ENCODE measurements at regions not wholly inside any gene's neighbourhood (a gene's known extent, or its start where the extent isn't known, plus 50 kb on each side); places are given as distances from the start of the nearest gene placed in this dataset.
"Not testable (repeated sequence)": the region's sequence is repeated elsewhere in the genome, so short reads cannot be mapped to it uniquely, and the experiment has no call there.

DNA sequence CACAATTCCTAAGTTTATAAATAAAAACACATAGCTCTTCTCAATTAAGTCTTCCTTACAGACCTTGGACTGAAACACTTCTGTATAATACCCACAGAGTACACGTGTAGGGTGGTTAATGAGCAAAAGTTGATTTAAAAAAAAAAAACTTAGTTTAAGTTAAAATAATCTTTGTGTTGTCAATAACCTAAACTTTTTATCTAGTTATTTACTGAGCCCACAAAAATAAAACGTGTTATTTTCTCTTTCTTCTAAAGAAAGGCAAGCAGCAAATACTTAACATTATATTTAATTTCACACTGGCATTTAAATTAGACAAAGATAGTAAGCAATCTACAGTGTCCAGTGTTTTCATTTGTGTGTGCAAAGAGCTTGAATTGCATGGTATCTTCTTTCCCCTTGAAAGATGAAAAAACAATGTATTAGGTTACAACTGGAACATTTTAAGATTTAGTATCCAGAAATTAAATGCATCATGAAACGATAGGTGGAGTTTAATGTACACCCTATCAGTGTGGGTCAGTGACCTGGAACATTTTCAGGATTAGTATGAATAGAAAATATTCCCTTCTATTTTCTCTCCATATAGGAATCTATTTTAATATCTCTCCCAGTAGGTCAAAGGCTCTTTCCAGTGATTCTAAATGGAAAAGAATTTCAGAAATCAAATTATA lies 1014.8 kb downstream of the NR2F1-AS1 start:
- DNase-seq (ENCODE audit: low read depth, low spot score), result no peak

DNA sequence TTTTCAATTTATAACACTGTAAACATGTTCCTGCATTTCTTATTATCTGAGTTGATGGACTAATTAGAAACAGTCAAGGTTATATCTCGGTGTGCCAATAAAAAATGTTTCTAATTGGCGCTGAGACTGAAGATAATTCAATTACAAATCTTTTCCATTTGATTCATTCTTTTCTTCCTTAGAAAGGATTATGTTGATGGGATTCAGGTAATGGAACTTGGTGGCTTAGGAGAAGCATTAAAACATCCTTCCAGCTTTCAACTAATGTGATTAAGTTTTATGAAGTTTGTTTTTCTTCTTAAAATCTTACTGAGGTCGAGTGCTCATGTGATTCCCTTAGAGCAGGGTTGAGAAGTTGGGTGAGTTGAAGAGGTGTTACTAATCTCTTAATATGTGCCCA lies 1015.3 kb downstream of the NR2F1-AS1 start:
- DNase-seq (ENCODE audit: low read depth, low spot score), result no peak

DNA sequence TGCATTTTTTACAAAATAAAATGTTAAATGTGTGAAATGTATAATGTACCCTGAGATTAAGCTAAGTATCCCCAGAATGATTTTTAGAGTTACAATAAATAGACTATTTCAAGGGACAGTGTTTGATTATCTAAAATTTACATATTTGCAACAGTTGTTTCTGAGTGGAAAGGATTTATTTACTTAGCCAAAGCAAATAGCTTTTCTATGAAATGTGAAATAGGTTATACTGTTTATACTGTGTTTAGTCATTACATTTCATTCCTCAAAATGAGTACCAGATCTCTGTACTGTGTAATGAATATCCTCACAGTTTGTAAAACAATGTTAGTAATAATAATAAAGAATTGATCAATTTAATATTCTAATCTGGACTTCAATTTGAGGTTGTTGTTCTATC lies 1019.0 kb downstream of the NR2F1-AS1 start:
- no peak for DNase-seq (ENCODE audit: low read depth, low spot score)

DNA sequence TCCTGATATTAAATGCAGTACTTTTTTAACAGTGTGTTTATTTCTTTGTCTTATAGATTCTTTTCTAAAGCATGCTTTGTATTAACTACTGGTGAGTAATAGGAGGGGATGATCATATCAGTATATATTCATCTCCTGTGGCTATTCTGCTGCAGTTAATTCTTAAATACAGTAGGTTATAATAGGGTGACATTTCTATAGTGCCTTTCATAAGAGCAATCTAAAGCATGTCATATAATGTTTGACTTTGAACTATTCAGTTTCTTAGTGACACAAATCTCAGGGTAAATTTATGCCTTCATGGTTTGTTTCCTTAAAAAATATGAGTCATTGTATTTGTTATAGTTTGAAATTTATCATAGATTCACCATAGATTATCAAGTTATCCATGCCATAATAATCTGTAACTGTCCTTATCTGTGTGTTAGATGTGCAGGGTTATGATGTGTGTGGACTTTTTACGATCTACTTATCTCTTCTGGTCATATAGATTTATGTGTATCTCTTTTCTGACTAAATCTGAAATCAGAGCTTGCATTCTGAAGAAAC lies 1019.5 kb downstream of the NR2F1-AS1 start:
- no peak for DNase-seq (ENCODE audit: low read depth, low spot score)

DNA sequence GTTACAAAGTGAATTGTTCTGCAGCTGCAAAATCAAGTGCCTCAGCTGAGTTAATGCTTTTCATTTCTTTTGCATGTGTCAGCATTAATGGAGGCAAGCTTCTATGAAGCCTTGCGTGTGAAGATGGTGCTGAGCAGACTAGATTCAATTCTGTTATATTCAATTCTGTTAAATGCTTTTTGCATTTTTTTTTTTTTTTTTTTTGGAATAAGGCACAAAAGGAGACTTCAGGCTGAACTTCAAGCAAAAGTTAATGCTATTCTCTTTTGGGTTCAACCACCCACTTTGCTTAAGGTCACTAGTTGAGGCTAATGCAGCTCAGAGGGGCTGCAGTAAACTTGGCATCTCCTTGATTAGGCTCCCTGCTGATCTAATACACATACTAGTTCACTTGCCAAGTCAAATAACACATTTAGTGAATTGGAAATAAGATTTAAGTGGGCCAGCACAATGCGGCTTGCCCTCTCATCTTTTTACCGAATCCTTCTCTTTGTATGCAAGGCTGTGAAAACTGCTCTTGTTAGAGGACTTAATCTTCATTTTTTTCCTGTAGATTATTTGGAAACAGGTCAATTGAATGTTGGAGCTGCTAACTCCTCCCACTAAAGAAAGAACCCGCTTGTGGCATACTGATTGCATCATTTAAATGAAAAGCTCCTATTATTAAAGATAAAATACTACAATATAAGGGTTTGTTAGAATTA lies 1020.2 kb downstream of the NR2F1-AS1 start:
- peak; percentile 89 for DNase-seq (ENCODE audit: low read depth, low spot score)

DNA sequence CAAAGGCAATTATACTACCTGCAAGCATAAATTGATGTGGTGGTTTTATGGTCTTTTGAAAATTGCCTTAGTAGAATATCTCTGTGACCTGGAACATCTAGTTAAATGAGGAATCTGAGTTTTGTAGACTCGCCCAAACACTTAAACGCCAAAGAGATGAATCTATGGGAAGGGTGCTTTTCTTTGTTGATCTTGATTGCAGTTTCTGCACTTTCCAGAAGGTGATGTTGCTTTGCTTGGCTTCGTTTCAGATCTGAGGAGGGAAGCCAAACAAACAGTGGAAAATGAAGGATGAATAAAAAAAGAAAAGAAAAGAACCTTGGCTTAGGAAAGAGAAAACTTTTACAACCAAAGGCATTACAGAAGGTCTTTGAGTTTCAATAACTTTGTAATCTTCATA lies 1021.2 kb downstream of the NR2F1-AS1 start:
- peak; percentile 89 for DNase-seq (ENCODE audit: low read depth, low spot score)

DNA sequence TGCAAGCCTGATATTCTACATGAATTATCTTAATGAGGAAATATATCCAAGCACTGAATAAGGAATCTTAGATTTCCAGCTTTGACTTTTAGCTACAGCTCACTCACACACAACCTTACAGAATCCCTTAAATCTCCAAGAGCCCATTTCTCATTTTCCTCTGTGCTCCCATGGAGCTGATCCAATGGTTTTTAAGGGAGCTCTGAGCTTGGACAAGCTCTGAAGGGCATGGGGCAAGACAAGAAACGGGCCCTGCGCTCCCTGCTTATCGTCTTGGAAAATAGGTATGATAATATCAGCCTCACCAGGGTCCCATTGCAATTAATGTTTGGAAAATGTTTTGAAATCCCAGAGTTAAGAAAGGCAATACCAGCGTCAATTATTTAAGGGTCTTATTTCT lies 1021.7 kb downstream of the NR2F1-AS1 start:
- peak; percentile 33 for DNase-seq (ENCODE audit: low read depth, low spot score)

DNA sequence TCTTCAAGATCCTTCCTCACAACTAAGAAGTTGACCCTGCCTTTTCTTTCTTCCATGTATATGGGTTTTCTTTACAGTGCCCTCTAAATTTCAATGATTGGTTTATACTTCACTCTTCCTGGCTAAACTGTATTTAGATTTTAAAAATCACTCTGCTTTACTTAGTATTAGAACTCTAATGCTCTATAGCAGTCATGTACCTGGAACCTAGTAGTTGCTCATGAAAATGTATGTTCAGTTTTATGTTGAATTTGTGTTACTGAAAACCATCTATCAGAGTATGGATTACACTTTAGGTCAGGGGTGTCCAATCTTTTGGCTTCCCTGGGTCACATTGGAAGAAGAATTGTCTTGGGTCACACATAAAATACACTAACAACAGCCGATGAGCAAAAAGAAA lies 1024.3 kb downstream of the NR2F1-AS1 start:
- DNase-seq (ENCODE audit: low read depth, low spot score), result no peak

DNA sequence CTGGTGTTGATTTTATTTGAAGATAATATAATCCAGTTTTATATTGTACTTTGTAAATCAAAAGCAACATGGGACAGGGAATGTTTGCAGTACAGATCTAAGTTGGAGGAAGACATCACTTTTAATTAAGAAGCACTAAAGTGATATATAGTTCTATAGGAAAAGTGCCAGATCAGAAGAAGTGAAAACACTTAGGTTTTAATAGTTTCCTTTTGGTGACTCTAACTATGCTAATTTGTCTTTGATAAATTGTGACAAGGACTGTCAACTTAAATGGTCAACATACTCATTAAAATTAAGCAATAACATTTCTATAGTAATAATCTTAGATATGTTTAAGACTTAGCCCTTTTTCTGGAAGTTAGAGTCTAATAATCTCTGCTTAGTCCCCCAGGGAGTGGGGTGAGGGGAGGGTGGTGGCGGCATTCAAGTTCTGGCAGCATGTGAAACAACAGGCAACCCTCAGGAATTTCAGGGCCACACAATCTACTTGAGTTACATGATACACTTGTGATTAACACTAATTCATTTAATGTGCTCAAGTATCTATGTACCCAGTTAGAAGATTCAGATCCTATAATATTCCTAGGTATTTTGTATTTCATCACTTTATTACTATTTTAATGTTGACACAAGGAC lies 1026.5 kb downstream of the NR2F1-AS1 start:
- peak; percentile 58 for DNase-seq (ENCODE audit: low read depth, low spot score)

DNA sequence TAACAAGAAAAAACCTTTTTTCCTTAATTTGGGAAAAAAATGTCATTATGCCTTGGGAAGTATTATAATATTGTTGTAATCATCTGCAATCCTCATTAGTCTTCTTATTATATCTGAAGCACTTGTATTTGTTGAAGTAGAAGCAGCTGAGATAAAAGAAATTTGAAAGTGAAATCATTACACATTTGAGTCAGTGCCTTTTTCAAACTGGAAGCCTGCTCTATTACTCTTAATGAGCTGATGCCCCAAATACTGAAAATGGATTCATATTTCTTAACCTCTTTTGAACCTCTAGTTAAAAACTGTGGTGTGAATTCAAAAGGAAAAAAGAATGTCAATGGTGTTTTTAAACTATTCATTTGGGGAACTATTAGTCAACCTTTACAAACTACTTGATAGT lies 1027.7 kb downstream of the NR2F1-AS1 start:
- DNase-seq (ENCODE audit: low read depth, low spot score), result no peak

DNA sequence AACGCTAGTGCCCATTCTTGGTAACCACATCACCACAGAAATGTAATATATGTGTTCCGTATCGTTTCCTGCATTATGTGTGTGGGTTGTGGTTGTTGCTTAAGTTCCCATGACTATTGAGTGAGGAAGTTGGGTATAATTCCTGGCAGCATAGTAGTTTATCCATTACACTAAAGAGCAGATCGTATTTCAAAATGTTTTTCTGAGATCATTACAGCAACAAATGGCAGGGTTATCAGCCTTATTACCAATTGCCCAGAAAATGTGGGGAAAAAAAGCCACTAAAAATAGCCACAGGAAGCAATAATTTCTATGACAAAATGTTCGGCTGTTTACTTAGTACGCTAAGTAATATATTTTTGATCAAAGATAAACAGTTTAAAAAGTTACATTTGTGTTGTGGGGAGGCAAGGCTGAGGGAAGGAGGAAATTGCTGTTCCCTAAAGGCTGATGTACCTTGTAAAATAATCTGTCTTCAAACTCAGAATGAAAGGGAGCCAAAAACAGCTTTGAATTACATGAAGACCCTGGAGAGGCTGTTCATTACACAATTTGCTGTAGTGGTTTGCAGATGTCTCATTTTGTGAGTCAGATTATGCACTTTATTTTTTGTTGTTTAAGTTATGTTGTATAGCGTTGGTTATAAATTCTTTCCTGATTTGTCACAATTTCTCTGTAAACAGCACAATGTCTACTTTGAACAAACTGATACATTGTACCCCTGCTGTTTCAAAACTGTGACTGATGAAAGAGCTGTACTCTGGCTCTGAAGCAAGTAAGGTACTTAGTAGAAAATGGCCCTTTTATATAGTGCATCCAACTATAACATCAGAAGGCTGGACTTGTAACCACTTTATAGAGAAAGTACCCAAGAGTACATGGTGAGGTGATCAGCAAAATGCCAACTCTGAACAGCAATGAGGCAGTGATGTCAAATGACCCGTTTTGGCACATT lies 1028.5 kb downstream of the NR2F1-AS1 start:
- peak; percentile 93 for DNase-seq (ENCODE audit: low read depth, low spot score)

DNA sequence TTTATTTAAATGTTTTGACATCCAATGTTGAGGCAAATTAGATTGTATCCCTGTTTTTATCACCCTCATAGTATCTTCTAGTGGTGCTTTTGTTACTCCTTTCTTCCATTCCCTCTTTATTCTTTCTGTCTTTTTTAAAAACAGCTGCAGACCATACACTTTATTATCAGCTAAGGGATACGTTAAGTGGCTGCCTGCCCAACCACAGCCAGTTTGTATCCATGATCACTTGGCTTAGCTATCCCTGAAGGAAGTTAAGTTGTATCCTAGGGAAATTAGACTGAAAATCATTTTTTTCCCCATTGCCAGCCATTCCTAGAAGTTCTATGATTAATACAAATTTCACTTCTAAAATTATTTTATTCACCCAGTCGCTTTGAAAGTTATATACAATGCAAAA lies 1032.7 kb downstream of the NR2F1-AS1 start:
- DNase-seq (ENCODE audit: low read depth, low spot score), result peak; percentile 60

DNA sequence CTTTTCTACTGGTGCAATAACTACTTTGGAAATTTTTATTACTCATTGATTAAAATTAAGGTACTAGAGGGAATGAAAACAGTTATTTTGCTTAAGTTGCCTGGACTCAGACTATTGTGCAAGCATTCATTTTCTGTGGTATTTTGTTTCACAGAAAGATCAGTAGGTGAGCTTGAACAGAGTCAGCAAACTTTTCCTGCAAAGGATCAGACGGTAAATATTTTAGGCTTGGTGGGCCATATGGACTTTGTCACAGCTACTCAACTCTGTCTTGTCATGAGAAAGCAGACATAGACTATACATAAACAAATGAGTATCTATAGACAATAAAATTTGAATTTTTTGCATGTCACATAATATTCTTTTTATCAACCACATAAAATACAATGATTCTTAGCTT lies 1036.4 kb downstream of the NR2F1-AS1 start:
- DNase-seq (ENCODE audit: low read depth, low spot score), result no peak

DNA sequence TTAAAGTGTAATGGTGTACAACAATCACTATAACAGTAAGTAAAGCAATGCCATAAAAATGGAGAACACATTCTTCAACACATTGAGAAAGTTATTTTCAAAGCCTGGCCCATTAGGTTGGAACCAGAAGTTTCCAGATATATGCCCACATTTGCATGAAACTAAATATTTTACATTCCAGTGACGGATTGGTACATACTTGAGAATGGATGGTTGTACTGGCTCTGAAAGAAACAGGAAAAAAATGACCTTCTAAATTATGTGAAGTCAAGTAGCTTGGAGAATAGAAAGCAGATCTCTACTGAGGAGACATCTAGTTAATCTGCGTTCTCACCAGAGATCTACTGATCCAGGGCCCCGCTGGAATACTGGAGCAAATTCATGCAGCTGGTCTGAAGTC lies 1037.0 kb downstream of the NR2F1-AS1 start:
- DNase-seq (ENCODE audit: low read depth, low spot score), result peak; percentile 70

DNA sequence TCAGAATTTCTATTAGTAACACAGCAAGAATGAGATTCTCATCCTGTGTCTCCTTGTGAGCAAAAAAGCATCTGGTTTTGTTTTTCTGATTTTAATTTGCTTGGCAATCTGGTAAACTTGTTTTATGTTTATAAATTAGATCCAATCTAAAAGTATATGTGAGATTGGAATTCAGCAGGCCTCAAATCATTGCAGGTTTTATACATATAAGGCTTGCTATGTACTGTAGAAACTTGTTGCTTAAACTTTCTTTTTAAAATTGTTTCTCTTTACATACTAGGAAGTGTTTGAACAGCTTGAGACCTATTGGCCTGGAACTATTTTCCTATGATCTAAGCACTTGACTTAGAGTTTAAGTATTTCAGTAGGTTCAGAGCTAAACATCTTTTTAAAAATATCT lies 1037.8 kb downstream of the NR2F1-AS1 start:
- DNase-seq (ENCODE audit: low read depth, low spot score), result no peak

DNA sequence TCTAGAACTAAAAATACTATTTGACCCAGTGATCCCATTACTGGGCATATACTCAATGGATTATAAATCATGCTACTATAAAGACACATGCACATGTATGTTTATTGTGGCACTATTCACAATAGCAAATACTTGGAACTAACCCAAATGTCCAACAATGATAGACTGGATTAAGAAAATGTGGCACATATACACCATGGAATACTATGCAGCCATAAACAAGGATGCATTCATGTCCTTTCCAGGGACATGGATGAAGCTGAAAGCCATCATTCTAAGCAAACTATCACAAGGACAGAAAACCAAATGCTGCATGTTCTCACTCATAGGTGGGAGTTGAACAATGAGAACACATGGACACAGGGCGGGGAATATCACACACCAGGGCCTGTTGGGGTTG lies 1039.0 kb downstream of the NR2F1-AS1 start:
- not testable (repeated sequence) for DNase-seq (ENCODE audit: low read depth, low spot score)

DNA sequence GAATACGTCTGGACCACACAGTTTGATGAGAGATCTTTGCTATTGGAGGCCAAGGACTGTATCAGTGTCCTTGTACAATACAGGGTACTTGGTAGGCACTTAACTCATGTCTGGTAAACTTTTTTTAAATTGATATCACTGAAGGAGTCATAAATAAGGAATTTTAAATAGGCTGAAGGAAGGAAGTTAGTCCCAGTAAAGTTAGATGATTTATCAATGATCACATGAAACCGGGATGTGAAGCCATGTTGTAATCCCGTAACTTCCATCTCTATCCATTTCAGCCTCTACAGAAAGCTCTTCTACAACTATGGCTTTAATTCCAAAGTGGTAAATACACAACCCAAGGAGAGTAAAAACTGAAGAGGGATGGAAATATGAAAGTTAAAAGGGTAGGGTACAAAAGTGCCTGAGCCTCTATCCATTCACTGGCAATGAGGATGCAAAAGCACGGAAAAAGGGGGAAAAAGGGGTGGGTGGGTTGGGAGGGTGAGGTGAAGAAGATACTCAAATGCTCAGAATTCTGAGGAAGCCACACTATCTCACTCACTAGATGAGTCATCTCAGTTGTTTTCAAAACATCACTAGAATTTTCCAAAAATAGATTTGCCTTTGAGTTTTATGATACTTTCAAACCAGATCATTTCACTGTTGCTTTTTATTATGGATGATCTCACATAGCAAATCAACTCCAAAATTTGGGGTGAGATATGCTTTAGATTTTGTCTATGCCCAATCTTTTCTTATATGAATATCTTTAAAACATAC lies 1053.5 kb downstream of the NR2F1-AS1 start:
- DNase-seq (ENCODE audit: low read depth, low spot score), result no peak

DNA sequence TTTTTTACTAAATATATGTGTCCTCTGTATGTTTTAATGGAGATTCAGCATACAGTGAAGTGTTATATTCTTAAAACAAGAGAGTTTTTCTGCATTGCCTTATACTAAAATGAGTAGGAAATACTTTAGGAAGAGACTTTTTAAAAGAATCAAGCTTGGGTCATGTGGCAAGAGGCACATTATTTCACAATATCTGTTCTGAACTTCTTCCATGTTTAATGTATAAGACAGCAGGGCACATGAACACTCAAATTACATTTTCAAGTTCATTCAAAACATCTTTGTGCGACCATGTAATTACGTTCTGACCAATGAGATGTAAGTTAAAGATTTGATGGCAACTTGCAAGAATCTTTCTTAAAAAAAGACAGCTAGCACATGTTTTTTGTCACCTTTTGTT lies 1055.9 kb downstream of the NR2F1-AS1 start:
- DNase-seq (ENCODE audit: low read depth, low spot score), result no peak

DNA sequence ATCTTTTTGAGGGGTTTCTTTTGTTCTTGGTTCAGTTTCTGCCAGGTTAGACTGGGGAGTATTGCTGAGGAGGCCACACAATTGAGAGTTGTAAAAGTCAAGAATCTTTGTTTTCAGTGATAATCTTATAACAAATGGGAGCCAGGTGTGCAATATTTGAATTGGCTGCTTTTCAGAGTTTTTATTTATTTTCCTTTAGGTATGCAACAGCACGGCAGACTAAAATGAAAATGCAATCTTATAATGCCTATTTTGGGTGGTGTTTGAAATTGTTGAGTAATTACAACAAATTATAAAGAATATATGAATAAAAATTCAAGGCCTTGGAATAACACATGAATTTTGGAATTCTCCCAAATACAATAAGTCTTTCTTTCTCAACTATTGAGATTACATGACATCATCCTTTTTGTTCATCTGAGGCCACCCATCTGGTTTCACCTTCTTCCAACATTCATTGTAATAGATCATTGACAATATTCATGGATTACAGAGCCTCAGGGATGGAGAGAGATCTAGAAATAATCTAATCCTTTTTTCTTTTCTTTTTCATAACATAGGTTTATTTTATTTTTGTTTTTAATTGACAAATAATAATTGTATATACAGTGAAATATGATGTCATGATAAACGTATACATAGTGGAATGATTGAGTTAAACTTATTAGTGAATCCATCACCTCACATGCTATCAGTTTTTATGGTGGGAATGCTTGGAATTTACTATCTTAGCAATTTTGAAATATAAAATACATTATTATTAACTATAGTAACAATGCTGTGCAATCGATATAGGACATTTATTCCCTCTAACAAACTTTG lies 1061.0 kb downstream of the NR2F1-AS1 start:
- no peak for DNase-seq (ENCODE audit: low read depth, low spot score)
